ENCODE measurements at regions not wholly inside any gene's neighbourhood (a gene's known extent, or its start where the extent isn't known, plus 50 kb on each side); places are given as distances from the start of the nearest gene placed in this dataset.

DNA sequence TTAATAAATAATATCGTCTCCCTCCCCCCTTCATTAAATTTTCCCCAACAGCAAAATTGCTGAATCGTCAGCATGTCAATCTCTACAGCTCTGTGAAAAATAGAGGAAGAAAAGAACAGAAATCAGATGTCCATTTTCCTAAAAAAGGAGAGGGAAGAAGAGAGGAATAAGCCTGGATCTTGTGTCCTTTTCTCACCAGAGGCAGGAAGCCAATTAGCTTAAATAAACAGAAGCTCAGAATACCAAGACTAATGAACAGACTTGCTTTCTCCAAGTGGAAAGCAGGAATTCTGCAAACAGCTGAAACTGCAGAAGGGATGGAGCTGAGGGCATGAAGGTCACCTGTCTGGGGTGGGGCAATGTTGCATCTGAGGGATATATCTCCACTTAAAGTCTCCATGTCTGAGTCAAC lies 265.7 kb downstream of the CCDC85A start:
- no peak for TF ChIP-seq CTCF (IDR thresholded peaks at IDR 0.05; ENCODE audit: insufficient read depth in 1 of 2, low read depth in 1 of 2, low read length in 1 of 2, severe bottlenecking in 1 of 2, unreplicated experiment in 1 of 2)
- Histone ChIP-seq H3K9me3 (no peaks in the 10 kb centered on the region), H3K4me1 (peaks cover 11% of the 10 kb centered on the region), H3K27me3 (replicated peaks; ENCODE audit: control insufficient read depth, insufficient read depth, low read length) (no peaks in the 10 kb centered on the region), H3K36me3 (ENCODE audit: control insufficient read depth, insufficient read depth, low read length) (0 out of 2 replicates have a peak, but pooled peaks cover 1% of the 10 kb centered on the region), H3K4me3 (ENCODE audit: low read depth, low read length) (peak overlapping the region; percentile 23; the same call in 1 of the 2 replicates)
- BruUV-seq (replicated peaks): no TSS peak
- ChIA-PET POLR2A (interaction anchor here (0.6 kb wide), 1 partner anchor 415 kb away, joined by 3 read pairs; no protein-coding TSS in a partner anchor), CTCF (interaction anchor here (0.7 to 1.0 kb wide), 2 partner anchors 67 to 266 kb away, joined by 3 to 4 read pairs; no protein-coding TSS in a partner anchor)
- Mint-ChIP-seq H3K27me3 (ENCODE audit: insufficient read depth, unreplicated experiment) (no peaks in the 10 kb centered on the region), H3K27ac (ENCODE audit: unreplicated experiment) (peak overlapping the region; percentile 37), H3K4me1 (ENCODE audit: low read depth, unreplicated experiment) (peaks cover 24% of the 10 kb centered on the region), H3K9me3 (ENCODE audit: unreplicated experiment) (peaks cover 15% of the 10 kb centered on the region), H3K36me3 (ENCODE audit: insufficient read depth, unreplicated experiment) (no peaks in the 10 kb centered on the region), H3K4me3 (ENCODE audit: unreplicated experiment) (peak overlapping the region; percentile 69)
- DNase-seq: peak in 1 of 2 experiments; percentile 8
- intact Hi-C loops (cut with micrococcal nuclease; ENCODE audit: unreplicated experiment): loop anchor here (2.0 kb wide), 1 partner anchor 67 kb away; no protein-coding TSS in a partner anchor

DNA sequence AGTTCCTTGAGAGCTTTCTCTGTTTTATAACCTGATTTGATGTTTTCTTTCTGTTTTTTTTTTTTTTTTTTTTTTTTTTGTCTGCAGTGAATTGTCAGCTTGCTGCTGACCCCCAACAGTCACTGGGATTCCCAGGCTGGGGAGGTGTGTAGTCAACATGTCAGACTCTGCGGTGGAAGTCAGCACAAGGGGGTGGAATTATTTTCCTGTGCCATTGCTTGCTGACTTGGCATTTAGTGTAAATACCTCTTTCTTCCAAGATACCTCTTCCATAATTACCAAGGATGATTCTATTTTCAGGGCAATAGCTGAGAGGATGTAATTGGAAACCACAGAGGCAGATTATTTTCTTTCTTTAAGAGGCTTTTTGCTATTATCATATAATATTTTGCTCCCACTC lies 266.3 kb downstream of the CCDC85A start:
- H3K9me3 ChIP-seq: no peaks in the 10 kb centered on the region
- no peak for DNase-seq
- Mint-ChIP-seq H3K36me3 (ENCODE audit: insufficient read depth, unreplicated experiment) (no peaks in the 10 kb centered on the region), H3K9me3 (ENCODE audit: unreplicated experiment) (peaks cover 15% of the 10 kb centered on the region), H3K27ac (ENCODE audit: unreplicated experiment) (no peak overlapping the region), H3K4me1 (ENCODE audit: low read depth, unreplicated experiment) (peaks cover 20% of the 10 kb centered on the region), H3K27me3 (ENCODE audit: insufficient read depth, unreplicated experiment) (no peaks in the 10 kb centered on the region), H3K4me3 (ENCODE audit: unreplicated experiment) (no peak overlapping the region)
- peaks cover 11% of the 10 kb centered on the region for H3K4me1 ChIP-seq
- TF ChIP-seq CTCF (IDR thresholded peaks at IDR 0.05; ENCODE audit: insufficient read depth in 1 of 2, low read depth in 1 of 2, low read length in 1 of 2, severe bottlenecking in 1 of 2, unreplicated experiment in 1 of 2): no peak
- intact Hi-C loops (cut with micrococcal nuclease; ENCODE audit: unreplicated experiment): no loop called here
- POLR2A ChIA-PET: no interaction called here
- no peaks in the 10 kb centered on the region for H3K27me3 ChIP-seq (replicated peaks; ENCODE audit: control insufficient read depth, insufficient read depth, low read length)
- H3K36me3 ChIP-seq (ENCODE audit: control insufficient read depth, insufficient read depth, low read length): 0 out of 2 replicates have a peak, but pooled peaks cover 1% of the 10 kb centered on the region
- H3K4me3 ChIP-seq (ENCODE audit: low read depth, low read length): no peak overlapping the region
- CTCF ChIA-PET: no interaction called here
- no TSS peak for BruUV-seq (replicated peaks)

- Histone ChIP-seq H3K36me3 (ENCODE audit: control insufficient read depth, insufficient read depth, low read length) (0 out of 2 replicates have a peak, but pooled peaks cover 1% of the 10 kb centered on the region), H3K4me1 (peaks cover 11% of the 10 kb centered on the region), H3K4me3 (ENCODE audit: low read depth, low read length) (no peak overlapping the region), H3K27me3 (replicated peaks; ENCODE audit: control insufficient read depth, insufficient read depth, low read length) (no peaks in the 10 kb centered on the region), H3K9me3 (no peaks in the 10 kb centered on the region)
- peaks cover 15% of the 10 kb centered on the region for H3K9me3 Mint-ChIP-seq (ENCODE audit: unreplicated experiment)
- H3K4me3 Mint-ChIP-seq (ENCODE audit: unreplicated experiment): no peak overlapping the region
- TF ChIP-seq CTCF (IDR thresholded peaks at IDR 0.05; ENCODE audit: insufficient read depth in 1 of 2, low read depth in 1 of 2, low read length in 1 of 2, severe bottlenecking in 1 of 2, unreplicated experiment in 1 of 2): no peak
- peaks cover 20% of the 10 kb centered on the region for H3K4me1 Mint-ChIP-seq (ENCODE audit: low read depth, unreplicated experiment)
- ChIA-PET POLR2A (no interaction called here), CTCF (no interaction called here)
- no peak for DNase-seq
- no TSS peak for BruUV-seq (replicated peaks)
- no peaks in the 10 kb centered on the region for H3K36me3 Mint-ChIP-seq (ENCODE audit: insufficient read depth, unreplicated experiment)
- intact Hi-C loops (cut with micrococcal nuclease; ENCODE audit: unreplicated experiment): no loop called here
- H3K27ac Mint-ChIP-seq (ENCODE audit: unreplicated experiment): no peak overlapping the region
- H3K27me3 Mint-ChIP-seq (ENCODE audit: insufficient read depth, unreplicated experiment): no peaks in the 10 kb centered on the region
Observed at GRCh38 chr2:56450772-56451171, 267.0 kb downstream of the CCDC85A start.

Measured in Caco-2 (cell line).